Testis (tissue), 2 donors: ENCODE measurements at regions not wholly inside any gene's neighbourhood (a gene's known extent, or its start where the extent isn't known, plus 50 kb on each side); places are given as distances from the start of the nearest gene placed in this dataset.

Source experiments
- POLR2A ChIP-seq: fragments of 450-650 bp; IDR thresholded peaks from one replicate; pipeline ENCODE4 v1.6.1; 2017; ENCODE audit warnings: antibody characterized with exemption, mild to moderate bottlenecking, moderate library complexity
- TF ChIP-seq, protein P1 (sequence below), 3 experiments: fragments of 450-650 bp in 2 of 3; fragments of 200-600 bp in 1 of 3; sonication (generic) in 1 of 3; IDR thresholded peaks; one replicate each; pipeline ENCODE4 v1.5.1; 2016 to 2019; ENCODE audit warnings: antibody characterized with exemption in 3 of 3, mild to moderate bottlenecking in 2 of 3, moderate library complexity in 1 of 3

DNA sequence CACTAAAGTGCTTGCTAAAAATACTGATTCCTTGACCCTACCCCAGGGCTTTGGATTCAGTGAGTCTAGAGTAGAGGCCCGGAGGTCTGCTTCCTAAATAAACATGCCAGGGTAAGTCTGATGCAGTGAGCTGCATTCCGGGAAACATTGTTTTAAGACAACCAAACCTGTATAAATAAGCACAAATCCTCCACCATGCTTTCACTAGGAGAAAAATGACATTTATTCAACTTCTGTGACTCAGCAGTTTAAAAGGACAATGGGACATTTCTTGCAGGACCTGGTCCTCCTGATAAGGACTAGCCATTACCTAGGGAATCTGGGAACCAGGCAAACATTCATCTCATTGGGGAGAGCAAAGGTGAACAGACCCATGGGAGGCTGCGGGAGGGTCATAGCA is 335.3 kb downstream of the MLLT3 start:
- TF ChIP-seq, protein P1, sequence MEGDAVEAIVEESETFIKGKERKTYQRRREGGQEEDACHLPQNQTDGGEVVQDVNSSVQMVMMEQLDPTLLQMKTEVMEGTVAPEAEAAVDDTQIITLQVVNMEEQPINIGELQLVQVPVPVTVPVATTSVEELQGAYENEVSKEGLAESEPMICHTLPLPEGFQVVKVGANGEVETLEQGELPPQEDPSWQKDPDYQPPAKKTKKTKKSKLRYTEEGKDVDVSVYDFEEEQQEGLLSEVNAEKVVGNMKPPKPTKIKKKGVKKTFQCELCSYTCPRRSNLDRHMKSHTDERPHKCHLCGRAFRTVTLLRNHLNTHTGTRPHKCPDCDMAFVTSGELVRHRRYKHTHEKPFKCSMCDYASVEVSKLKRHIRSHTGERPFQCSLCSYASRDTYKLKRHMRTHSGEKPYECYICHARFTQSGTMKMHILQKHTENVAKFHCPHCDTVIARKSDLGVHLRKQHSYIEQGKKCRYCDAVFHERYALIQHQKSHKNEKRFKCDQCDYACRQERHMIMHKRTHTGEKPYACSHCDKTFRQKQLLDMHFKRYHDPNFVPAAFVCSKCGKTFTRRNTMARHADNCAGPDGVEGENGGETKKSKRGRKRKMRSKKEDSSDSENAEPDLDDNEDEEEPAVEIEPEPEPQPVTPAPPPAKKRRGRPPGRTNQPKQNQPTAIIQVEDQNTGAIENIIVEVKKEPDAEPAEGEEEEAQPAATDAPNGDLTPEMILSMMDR (IDR thresholded peaks at IDR 0.05) = no peak
- TF ChIP-seq POLR2A = no peak
